ENCODE measurements at regions not wholly inside any gene's neighbourhood (a gene's known extent, or its start where the extent isn't known, plus 50 kb on each side); places are given as distances from the start of the nearest gene placed in this dataset.

- TF ChIP-seq CTCF (IDR thresholded peaks at IDR 0.05) (no peak), POLR2A (IDR thresholded peaks at IDR 0.05) (no peak)
Observed at GRCh38 chr2:122446761-122447160, 691.3 kb downstream of the TSN start.

All from body of pancreas (tissue), 4 donors.